22Rv1 (cell line): ENCODE measurements at regions not wholly inside any gene's neighbourhood (a gene's known extent, or its start where the extent isn't known, plus 50 kb on each side); places are given as distances from the start of the nearest gene placed in this dataset.

ENCODE experiments used
- CTCF ChIP-seq: fragments of 450-650 bp; IDR thresholded peaks from 2 replicates; pipeline ENCODE4 v1.5.1; 2017; ENCODE audit warnings: mild to moderate bottlenecking
- ZFX ChIP-seq: fragments of 450-650 bp; IDR thresholded peaks from 2 replicates; pipeline ENCODE4 v1.6.1; 2017; ENCODE audit warnings: antibody characterized with exemption, borderline replicate concordance

DNA sequence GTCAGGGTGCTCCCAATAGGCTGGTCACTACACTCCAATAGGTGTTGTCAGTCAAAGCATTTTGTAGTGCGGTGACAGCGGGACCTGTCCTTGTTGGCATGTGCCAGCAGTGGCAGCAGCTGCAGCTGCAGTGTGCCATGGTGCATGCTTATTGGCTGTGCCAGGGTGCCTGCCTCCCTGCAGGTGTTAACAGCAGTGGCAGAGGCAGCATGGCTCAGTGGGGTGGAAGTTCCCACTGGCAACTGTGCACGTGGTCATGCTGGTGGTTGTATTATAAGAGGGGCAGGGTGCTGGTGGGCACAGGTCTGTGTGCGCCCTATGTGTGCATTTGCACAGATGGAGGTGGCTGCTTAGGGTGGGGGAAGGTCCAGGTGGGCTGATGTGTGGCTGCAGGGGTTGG is 133.7 kb upstream of the EDIL3 start:
- TF ChIP-seq ZFX, result no peak
- TF ChIP-seq CTCF, result no peak
